NB4 (cell line): ENCODE measurements at regions not wholly inside any gene's neighbourhood (a gene's known extent, or its start where the extent isn't known, plus 50 kb on each side); places are given as distances from the start of the nearest gene placed in this dataset.
A peak's percentile ranks its signal among the peaks of the same experiment; 100 is the strongest.

Source experiments
- DNase-seq: peaks from one replicate; pipeline ENCODE4 v3.0.0; 2010; ENCODE audit warnings: low read depth
- H3K4me3 ChIP-seq: one replicate; pipeline ENCODE4 v1.5.1; 2011; ENCODE audit warnings: mild to moderate bottlenecking, low read depth, low read length, moderate library complexity
- CTCF ChIP-seq: IDR thresholded peaks from one replicate; pipeline ENCODE4 v1.5.1; 2012; ENCODE audit warnings: low read depth, low read length
- MAX ChIP-seq: IDR thresholded peaks from 2 replicates; pipeline ENCODE4 v1.6.1; 2011; ENCODE audit warnings: low read depth, low read length
- MYC ChIP-seq: IDR thresholded peaks from 2 replicates; pipeline ENCODE4 v1.6.1; 2011; ENCODE audit warnings: low read depth, low read length
- POLR2A ChIP-seq: IDR thresholded peaks from 2 replicates; pipeline ENCODE4 v1.6.1; 2011; ENCODE audit warnings: mild to moderate bottlenecking; ENCODE audit not compliant: insufficient read length; ENCODE audit errors: extremely low read depth

- H3K4me3 ChIP-seq = no peak overlapping the region
- DNase-seq = peak; percentile 10
- TF ChIP-seq MAX = no peak
- TF ChIP-seq CTCF = no peak
- no peak for TF ChIP-seq POLR2A
- TF ChIP-seq MYC = no peak
These were observed 712.7 kb downstream of the DHX35 start for GRCh38 chr20:39674842-39675241.

- H3K4me3 ChIP-seq = no peak overlapping the region
- DNase-seq = no peak
- no peak for TF ChIP-seq MAX
- no peak for TF ChIP-seq POLR2A
- no peak for TF ChIP-seq CTCF
- TF ChIP-seq MYC = no peak
These were observed 708.8 kb downstream of the DHX35 start for GRCh38 chr20:39670988-39671387.

- DNase-seq = no peak
- TF ChIP-seq CTCF (no peak), MYC (no peak), MAX (no peak), POLR2A (no peak)
- no peak overlapping the region for H3K4me3 ChIP-seq
These were observed 707.5 kb downstream of the DHX35 start for GRCh38 chr20:39669659-39670058.

GRCh38 chr20:39668038-39668437 is 705.9 kb downstream of the DHX35 start:
- DNase-seq = no peak
- TF ChIP-seq MYC (no peak), POLR2A (no peak), CTCF (no peak), MAX (no peak)
- no peak overlapping the region for H3K4me3 ChIP-seq

- TF ChIP-seq CTCF = no peak
- TF ChIP-seq MYC = no peak
- no peak for TF ChIP-seq MAX
- TF ChIP-seq POLR2A = no peak
- peak; percentile 8 for DNase-seq
- H3K4me3 ChIP-seq = no peak overlapping the region
These were observed 699.7 kb downstream of the DHX35 start for GRCh38 chr20:39661833-39662232.

- H3K4me3 ChIP-seq = no peak overlapping the region
- TF ChIP-seq MAX (no peak), CTCF (no peak), POLR2A (no peak), MYC (no peak)
- DNase-seq = no peak
These were observed 698.8 kb downstream of the DHX35 start for GRCh38 chr20:39660965-39661364.
